Left renal pelvis (tissue), 4 donors: ENCODE measurements at regions not wholly inside any gene's neighbourhood (a gene's known extent, or its start where the extent isn't known, plus 50 kb on each side); places are given as distances from the start of the nearest gene placed in this dataset.

Experiments
- DNase-seq, 4 donors: peaks; one replicate each; pipeline ENCODE4 v3.0.0-alpha.2; 2013; ENCODE audit warnings: low read depth in 4 of 4, low spot score in 3 of 4

DNA sequence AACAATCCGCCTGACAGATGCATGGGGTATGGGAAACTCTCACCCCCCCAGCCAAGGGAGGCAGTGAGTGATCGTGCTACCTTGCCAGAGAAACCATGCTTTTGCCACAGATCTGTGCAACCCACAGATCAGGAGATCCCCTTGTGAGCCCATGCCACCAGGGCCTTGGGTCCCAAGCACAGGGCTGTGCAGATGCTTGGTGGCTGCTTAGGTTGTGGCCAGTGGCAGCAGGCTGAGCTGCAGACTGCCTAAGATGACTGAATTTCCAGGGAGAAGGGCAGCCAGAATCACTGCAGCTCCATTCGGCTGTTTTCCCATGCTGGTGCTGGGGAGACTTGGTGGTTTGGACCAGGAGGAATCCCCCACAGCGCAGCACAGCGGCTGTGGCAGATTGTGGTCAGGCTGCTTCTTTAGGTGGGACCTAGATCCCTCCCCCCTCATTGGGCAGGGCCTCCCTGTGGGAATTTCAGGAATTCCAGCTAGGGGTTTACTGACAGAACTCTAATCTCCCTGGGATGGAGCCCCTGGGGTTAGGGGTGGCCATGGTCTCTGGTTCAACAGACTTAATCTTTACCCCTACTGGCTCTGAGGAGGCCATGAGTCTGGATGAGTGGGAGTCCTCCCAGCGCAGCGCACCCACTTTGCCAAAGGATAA, 264.6 kb upstream of the DAAM1 start:
- no peak for DNase-seq

GRCh38 chr14:58941629-58942028, 246.8 kb upstream of the DAAM1 start:
- DNase-seq: no peak

GRCh38 chr14:58942516-58942915, 246.0 kb upstream of the DAAM1 start:
- no peak for DNase-seq

DNA sequence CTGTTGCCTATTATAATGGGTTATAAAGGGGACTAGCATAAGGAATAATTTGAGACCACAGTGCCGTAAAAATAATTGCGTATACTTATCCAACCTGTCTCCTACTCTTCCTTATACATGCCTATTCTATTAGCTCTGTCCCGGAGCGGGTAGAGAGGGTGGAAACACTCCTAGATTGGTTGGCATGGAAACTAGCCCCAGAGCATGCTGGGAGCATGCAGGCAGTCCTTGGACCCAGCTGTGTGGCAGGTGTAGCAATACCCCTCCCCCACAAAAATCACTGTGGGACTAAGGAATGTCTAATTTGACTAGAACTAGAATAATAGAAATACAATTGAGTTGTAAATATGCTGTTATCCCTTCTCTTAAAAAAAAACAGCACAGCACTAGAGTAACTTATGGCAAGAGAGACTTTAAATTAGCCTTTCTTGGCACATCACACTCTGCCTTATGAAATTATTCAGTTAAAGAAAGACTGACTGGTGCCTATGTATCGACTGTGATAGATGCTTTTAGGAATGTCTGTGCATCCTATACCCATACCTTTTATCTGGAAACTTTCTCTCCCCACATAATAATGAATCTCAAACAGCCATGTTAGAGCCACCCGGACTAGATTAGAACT, 244.0 kb upstream of the DAAM1 start:
- peak in 1 of 4 donors; percentile 32 for DNase-seq

DNA sequence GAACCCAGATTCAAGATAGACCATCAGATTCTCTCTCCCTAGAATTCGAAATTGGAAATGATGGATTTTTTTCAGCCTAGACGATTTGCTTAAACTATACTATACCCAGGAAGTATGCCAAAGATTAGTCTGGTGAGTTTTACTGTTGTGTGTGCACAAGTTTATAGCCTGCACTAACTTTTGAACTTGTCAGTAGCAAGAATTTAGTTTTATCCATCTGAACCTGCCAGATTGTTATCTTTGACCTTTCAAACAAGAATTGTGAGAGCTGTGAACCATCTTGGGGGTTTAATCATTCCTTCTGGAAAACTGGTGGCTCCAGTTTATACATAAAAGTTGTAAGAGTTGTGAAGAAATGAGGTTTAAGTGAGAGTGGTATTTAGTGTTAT, 243.5 kb upstream of the DAAM1 start:
- no peak for DNase-seq

GRCh38 chr14:58946431-58946830, 242.0 kb upstream of the DAAM1 start:
- no peak for DNase-seq

DNA sequence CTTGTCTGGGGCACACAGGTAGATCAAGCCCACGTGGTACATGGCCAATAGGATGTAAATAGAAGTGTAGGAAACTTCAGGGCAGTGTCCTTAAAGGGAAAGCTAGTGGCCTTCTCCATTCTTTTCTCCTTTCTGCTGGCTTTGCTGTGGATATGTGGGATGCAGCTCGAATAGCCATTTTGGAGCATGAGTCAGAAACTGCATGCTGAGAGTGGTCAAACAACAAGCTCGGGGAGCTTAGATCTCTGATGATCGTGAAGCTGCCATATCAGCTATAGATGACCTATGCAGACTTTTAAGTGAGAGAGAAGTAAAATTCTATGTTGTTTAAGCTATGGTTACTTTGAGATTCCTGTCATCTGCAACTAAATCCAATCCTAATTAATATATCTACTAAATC, 241.3 kb upstream of the DAAM1 start:
- no peak for DNase-seq

DNA sequence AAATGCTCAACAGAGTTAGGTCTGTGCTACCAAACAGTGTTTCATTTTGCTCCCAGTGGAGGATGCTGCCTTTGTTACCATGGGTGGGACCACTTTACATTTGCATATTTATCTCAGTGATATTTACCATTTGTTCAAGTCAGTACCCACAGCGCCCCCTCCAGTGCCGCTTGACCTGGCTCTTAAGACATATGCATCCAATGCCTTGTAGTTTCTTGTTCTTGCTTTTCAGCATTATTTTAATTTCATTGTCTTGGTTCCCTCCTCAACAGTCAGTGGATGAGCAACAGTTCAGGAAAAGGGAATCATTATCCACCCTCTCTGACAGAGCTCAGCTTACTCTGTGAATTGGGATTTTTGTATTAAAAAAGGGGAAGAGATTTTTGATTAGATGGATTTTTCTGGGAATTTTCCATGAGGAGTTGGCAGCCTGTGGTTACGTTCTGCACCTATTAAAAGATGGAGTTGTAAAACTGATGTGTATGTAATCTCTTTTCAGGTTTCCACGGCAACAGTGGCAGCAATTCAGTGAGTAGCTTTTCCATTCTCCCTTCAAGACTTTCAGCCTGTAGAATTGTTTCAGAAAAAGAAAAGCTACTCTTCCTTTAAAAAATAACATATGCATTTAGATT, 240.5 kb upstream of the DAAM1 start:
- DNase-seq: no peak

DNA sequence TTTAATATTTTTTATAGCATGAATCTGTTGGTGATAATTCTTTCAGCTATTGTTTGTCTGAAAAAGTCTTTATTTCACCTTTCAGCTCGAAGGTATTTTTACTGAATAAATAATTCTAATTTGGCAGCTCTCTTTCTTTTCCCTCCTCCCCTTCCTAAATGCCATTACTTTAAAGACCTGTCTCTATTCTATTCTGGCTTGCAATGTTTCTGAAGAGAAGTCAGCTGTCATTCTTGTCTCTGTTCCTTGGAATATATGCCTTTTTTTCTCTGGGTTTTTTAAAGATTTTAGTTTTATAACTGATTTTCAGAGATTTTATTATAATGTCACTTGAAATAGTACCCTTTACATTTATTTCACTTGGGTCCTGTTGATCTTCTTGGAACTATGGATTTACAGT, 237.9 kb upstream of the DAAM1 start:
- no peak for DNase-seq

GRCh38 chr14:58951143-58951542, 237.3 kb upstream of the DAAM1 start:
- no peak for DNase-seq

- DNase-seq: no peak
Observed at GRCh38 chr14:58954052-58954451, 234.4 kb upstream of the DAAM1 start.

DNA sequence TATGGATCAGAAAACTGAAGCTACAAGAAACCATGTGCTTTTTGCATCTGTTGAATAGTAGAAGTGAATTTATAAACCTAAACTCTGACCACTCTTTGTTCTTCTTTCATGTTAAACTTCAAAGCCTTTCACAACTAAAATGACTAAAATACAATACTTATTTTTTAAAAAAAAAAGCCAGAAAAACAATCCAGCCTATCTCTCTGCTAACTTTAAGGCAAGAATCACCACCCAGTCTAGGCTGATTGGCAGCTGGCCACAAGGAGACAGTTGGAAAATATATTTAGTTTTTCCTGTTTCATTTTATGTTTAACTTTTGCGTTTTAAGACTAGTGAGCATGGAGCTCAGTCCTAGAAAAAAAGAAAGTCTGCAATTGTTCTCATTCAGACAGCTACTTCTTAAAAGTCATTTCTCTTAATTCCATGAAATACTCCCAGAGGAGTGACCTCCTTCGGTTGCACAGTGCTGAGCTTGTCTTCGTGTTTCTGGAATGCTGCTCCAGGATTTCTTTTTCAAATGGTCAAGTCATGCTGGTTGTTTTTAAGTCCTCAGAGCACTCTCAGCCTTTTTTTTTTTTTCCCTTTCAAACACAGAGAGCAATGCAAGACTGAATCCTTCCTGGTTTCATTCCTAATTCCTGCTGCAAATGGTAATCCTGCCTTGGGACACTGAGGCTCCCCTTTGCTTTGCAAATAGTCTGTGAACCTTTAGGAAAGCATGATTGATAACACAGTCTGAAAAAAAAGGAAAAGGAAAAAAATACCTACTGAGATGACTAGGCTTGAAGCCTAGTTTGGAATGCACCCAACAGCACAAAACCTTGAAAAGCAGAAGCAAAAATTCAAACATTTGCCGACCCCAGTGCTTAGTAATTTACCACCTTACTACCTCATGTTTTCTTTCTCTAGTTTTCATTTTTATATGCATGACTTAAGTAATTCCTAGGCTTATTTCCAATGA, 233.3 kb upstream of the DAAM1 start:
- no peak for DNase-seq

DNA sequence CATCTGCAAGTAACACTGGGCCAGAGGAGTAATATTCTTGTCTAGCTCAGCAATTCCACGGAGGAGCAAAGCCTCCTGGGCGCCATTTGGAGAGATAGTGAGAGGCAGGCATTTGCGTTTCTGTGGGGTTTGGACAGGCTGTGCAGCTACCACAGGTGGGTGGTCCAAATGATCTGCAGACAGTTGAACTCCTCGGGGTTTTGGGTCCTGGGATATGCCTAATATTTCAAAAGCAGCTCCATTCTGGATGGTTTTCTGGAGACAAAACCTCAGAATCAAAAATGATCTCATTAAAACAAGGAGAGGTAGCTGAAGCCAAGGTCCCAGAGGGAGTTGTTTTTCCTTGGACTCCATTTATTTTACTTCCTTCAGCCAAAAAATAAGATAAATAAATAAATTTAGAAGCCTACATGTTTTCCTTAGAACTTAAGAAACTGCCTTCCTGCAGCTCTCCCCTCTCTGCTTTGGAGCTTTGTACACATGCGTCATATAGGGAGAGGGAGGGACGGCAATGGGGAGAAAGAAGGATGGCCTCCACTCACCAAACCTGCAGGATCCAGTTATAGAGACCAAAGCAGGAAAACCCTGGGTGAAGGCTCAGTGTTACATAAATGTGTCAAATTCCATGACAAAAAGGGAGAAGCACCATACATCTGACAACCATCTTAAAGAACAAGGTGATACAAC, 227.3 kb upstream of the DAAM1 start:
- DNase-seq: no peak

DNA sequence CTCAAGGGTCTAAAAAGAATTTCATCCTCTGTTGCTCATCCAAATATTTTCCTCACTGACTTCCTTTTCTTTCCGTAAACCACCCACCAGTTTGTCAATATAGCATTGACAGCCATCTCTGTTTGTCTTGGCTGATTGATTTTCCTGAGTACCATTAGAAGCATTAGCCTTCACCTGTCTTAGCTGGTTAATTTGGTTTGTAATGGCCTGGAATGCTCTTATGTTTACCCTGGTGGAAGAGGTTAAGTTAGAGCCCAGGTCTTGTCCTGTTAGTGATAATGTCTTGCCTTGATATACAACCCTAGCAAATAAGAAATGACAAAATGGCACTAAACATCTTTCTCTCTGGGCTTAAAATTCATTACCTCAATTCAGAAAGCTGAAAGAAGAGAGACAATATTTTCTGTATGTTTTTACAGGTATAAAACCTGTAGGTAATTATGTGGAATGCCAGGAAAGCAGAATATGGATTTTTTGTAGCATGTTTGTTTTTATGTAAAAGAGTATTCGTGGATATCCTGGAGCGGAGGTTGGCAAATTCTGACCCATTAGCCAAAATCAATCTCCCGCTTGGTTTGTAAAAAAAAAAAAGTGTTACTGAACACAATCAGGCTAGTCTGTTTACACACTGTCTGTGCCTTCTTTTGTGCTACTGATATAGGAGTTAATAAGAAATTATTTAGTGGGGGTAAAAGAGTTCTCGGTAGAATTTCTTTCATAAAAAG, 224.4 kb upstream of the DAAM1 start:
- no peak for DNase-seq

- DNase-seq: no peak
Observed at GRCh38 chr14:58964598-58964928, 223.9 kb upstream of the DAAM1 start.

DNA sequence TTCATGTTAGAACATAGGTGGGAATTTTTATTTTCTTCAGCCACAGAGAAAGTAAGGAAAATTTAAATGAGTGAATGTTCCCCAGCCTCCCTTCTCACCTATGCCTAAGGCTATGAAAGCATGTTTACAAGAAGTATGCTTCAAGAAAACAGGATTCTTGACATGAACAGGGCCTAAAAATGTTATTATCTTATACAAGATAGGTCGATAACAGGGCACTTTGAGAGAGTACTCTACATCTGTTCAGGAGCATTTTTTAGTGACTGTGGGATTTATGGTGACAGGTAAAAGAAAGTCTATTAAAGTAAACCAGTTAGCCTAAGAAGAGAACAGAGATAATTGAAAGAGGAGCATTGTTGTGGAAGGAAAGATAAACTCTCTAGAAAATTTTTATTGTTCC, 222.9 kb upstream of the DAAM1 start:
- DNase-seq: no peak

DNA sequence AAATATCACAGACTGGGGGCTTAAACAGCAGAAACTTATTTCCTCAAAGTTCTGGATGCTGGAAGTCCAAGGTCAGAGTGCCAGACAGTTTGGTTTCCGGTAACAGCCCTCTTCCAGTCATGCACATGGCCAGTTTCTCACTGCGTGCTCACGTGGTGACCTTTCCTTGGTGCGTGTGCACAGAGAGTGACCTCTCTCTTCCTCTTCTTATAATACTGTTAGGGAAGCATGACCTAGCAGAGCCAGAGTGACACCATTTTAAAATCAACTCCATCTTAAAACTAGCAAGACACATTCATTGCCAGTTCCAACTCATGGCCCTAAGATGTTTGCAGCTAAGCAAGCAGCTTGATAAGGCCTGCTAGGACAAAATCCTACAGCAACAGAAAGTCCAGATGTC, 221.5 kb upstream of the DAAM1 start:
- DNase-seq: no peak

DNA sequence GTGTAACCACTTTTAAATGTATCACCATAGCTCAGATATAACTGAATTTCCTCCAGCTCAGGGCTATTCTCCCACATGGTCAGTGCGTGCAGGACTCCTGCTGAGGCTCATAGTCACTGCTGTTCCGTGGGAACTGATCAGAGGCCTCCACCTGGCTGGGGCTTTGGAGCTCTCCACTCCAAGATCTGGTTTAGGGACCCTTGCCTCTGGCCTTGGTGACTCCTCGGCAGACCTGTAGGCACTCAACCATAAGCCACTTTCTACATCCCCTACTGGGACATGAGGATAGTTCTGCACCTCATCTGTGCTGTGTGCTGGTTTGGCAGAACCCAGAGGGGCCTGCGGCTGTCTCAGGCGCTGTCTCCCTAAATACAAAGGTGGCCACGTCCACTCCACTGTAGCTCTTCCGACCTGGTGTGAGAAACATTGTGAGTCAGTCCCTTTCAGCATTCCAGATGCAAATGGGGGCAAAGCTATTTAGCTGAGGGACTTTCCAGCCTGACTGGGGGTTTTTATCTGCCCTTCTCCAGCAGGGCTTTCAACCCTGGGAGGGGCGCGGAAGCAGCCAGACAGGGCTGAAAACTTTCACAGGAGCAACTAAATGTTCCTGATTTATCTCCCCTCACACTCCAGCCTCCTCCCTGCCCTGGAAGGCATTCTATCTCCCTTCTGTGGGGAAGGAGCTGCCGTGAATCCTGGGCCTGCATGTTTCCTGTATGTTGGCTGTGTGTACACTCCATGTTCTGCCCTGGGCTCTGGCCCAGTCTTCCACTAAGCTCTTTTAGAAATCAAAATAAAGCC, 218.3 kb upstream of the DAAM1 start:
- no peak for DNase-seq
